ENCODE measurements at regions not wholly inside any gene's neighbourhood (a gene's known extent, or its start where the extent isn't known, plus 50 kb on each side); places are given as distances from the start of the nearest gene placed in this dataset.

- Histone ChIP-seq H3K27me3 (no peaks in the 10 kb centered on the region), H3K9me3 (no peaks in the 10 kb centered on the region), H3K4me3 (no peak overlapping the region), H3K36me3 (no peaks in the 10 kb centered on the region), H3K4me1 (peaks cover 0 to 3% (median 0%) of the 10 kb centered on the region in 3 donors), H3K27ac (no peak overlapping the region)
- TF ChIP-seq CTCF (IDR thresholded peaks at IDR 0.05) (no peak), POLR2AphosphoS5 (IDR thresholded peaks at IDR 0.05) (no peak), POLR2A (IDR thresholded peaks at IDR 0.05) (no peak), EP300 (IDR thresholded peaks at IDR 0.05) (no peak)
- no peak for ATAC-seq
Observed at GRCh38 chr12:64955746-64956145, 131.3 kb downstream of the TBC1D30 start.

GRCh38 chr12:64965920-64966319, 141.5 kb downstream of the TBC1D30 start:
- Histone ChIP-seq H3K36me3 (no peaks in the 10 kb centered on the region), H3K9me3 (peaks cover 0 to 15% (median 0%) of the 10 kb centered on the region in 3 donors), H3K4me1 (no peaks in the 10 kb centered on the region), H3K27ac (no peak overlapping the region), H3K4me3 (no peak overlapping the region), H3K27me3 (peaks cover 13% of the 10 kb centered on the region)
- WGBS, 2 donors (ENCODE audit: low coverage in 1 of 2) = no CpG with 5 or more reads among the region's 2 CpGs
- no peak for ATAC-seq
- TF ChIP-seq POLR2A (IDR thresholded peaks at IDR 0.05) (no peak), EP300 (IDR thresholded peaks at IDR 0.05) (no peak), CTCF (IDR thresholded peaks at IDR 0.05) (no peak), POLR2AphosphoS5 (IDR thresholded peaks at IDR 0.05) (no peak)

GRCh38 chr12:64968989-64969819, 144.8 kb downstream of the TBC1D30 start:
- Histone ChIP-seq H3K36me3 (no peaks in the 10 kb centered on the region), H3K27me3 (peaks cover 13% of the 10 kb centered on the region), H3K9me3 (peaks cover 0 to 5% (median 0%) of the 10 kb centered on the region in 3 donors), H3K4me3 (no peak overlapping the region), H3K4me1 (no peaks in the 10 kb centered on the region), H3K27ac (no peak overlapping the region)
- TF ChIP-seq CTCF (IDR thresholded peaks at IDR 0.05) = no peak
- TF ChIP-seq POLR2AphosphoS5 (IDR thresholded peaks at IDR 0.05) = no peak
- TF ChIP-seq EP300 (IDR thresholded peaks at IDR 0.05) = no peak
- TF ChIP-seq POLR2A (IDR thresholded peaks at IDR 0.05) = no peak
- ATAC-seq = no peak

GRCh38 chr12:64976131-64976530, 145.0 kb downstream of the WIF1 start:
- Histone ChIP-seq H3K27ac (no peak overlapping the region), H3K36me3 (no peaks in the 10 kb centered on the region), H3K9me3 (peaks cover 0 to 10% (median 0%) of the 10 kb centered on the region in 3 donors), H3K4me1 (no peaks in the 10 kb centered on the region), H3K27me3 (no peaks in the 10 kb centered on the region), H3K4me3 (no peak overlapping the region)
- TF ChIP-seq CTCF (IDR thresholded peaks at IDR 0.05) = no peak
- no peak for TF ChIP-seq EP300 (IDR thresholded peaks at IDR 0.05)
- TF ChIP-seq POLR2AphosphoS5 (IDR thresholded peaks at IDR 0.05) = no peak
- TF ChIP-seq POLR2A (IDR thresholded peaks at IDR 0.05) = no peak
- no peak for ATAC-seq

- Histone ChIP-seq H3K4me3 (no peak overlapping the region), H3K36me3 (no peaks in the 10 kb centered on the region), H3K27me3 (no peaks in the 10 kb centered on the region), H3K9me3 (peaks cover 0 to 15% (median 0%) of the 10 kb centered on the region in 3 donors), H3K4me1 (no peaks in the 10 kb centered on the region), H3K27ac (no peak overlapping the region)
- 68 to 71% methylated on average over 1 to 3 of the region's 3 CpGs for WGBS, 2 donors (ENCODE audit: low coverage in 1 of 2)
- no peak for TF ChIP-seq POLR2AphosphoS5 (IDR thresholded peaks at IDR 0.05)
- TF ChIP-seq EP300 (IDR thresholded peaks at IDR 0.05) = no peak
- TF ChIP-seq POLR2A (IDR thresholded peaks at IDR 0.05) = no peak
- no peak for TF ChIP-seq CTCF (IDR thresholded peaks at IDR 0.05)
- ATAC-seq = no peak
Observed at GRCh38 chr12:64983771-64984278, 137.3 kb downstream of the WIF1 start.

Data from gastroesophageal sphincter (tissue), 4 donors.